ENCODE measurements at regions not wholly inside any gene's neighbourhood (a gene's known extent, or its start where the extent isn't known, plus 50 kb on each side); places are given as distances from the start of the nearest gene placed in this dataset.

GRCh38 chrX:102883491-102883890, 53.6 kb upstream of the RAB40AL start:
- Mint-ChIP-seq H3K4me3 (no peak overlapping the region), H3K27ac (no peak overlapping the region), H3K9me3 (peaks cover 60 to 69% of the 10 kb centered on the region in 2 experiments), H3K27me3 (ENCODE audit: low read depth) (no peaks in the 10 kb centered on the region), H3K4me1 (no peaks in the 10 kb centered on the region), H3K36me3 (ENCODE audit: insufficient read depth in 1 of 3, low read depth in 3 of 3) (peaks cover 10 to 25% (median 12%) of the 10 kb centered on the region in 3 experiments)
- Histone ChIP-seq H3K4ac (ENCODE audit: low read depth, low read length) (no peak overlapping the region), H3K23ac (ENCODE audit: insufficient read length, low read depth, low read length) (no peak overlapping the region), H2AFZ (ENCODE audit: low read length) (no peak overlapping the region), H3K18ac (ENCODE audit: insufficient read length, low read depth, low read length) (no peak overlapping the region), H3K4me2 (ENCODE audit: insufficient read depth, insufficient read length, low read length) (no peak overlapping the region), H4K8ac (replicated peaks; ENCODE audit: insufficient read length, low read depth, low read length) (no peak overlapping the region), H3K27me3 (ENCODE audit: insufficient read depth, low read length) (no peaks in the 10 kb centered on the region), H3K56ac (ENCODE audit: insufficient read length, low read depth, low read length) (no peak overlapping the region), H4K5ac (ENCODE audit: insufficient read length, low read depth, low read length) (no peak overlapping the region), H3T11ph (ENCODE audit: low read length) (no peak overlapping the region), H2BK20ac (ENCODE audit: low read depth, low read length, poor library complexity, severe bottlenecking) (no peak overlapping the region), H3K14ac (ENCODE audit: insufficient read depth, low read length) (no peak overlapping the region), H2BK5ac (ENCODE audit: insufficient read length, low read length) (no peak overlapping the region), H2BK120ac (ENCODE audit: low read depth, low read length, poor library complexity, severe bottlenecking) (no peak overlapping the region), H2BK15ac (ENCODE audit: low read depth, low read length) (no peak overlapping the region), H4K20me1 (ENCODE audit: control insufficient read depth, insufficient read depth, insufficient read length) (no peaks in the 10 kb centered on the region), H3K9me3 (ENCODE audit: control insufficient read depth, low read depth, low read length) (peaks cover 35% of the 10 kb centered on the region), H3K9ac (ENCODE audit: extremely low read depth, insufficient read length, low read length) (no peak overlapping the region), H3K4me1 (ENCODE audit: insufficient read depth, low read length) (no peaks in the 10 kb centered on the region), H4K91ac (ENCODE audit: insufficient read length, low read depth, low read length) (no peak overlapping the region), H2AK5ac (ENCODE audit: insufficient read length, low read length) (no peak overlapping the region), H2BK12ac (ENCODE audit: insufficient read length, low read depth, low read length) (no peak overlapping the region), H3K79me1 (ENCODE audit: insufficient read depth, low read depth, low read length, poor library complexity, severe bottlenecking) (no peaks in the 10 kb centered on the region), H3K27ac (ENCODE audit: insufficient read length, low read depth, low read length) (no peak overlapping the region), H3K79me2 (ENCODE audit: insufficient read depth, low read length) (no peaks in the 10 kb centered on the region), H3K23me2 (ENCODE audit: insufficient read length, low read depth, low read length, poor library complexity, severe bottlenecking) (no peaks in the 10 kb centered on the region)
- TF ChIP-seq CTCF (conservative IDR thresholded peaks at IDR 0.05): no peak
- no peak for DNase-seq
- no CpG with 5 or more reads among the region's 7 CpGs for WGBS (ENCODE audit: extremely low coverage, insufficient read length, low lambda C conversion rate)

Data from H9 (cell line).